ENCODE measurements at regions not wholly inside any gene's neighbourhood (a gene's known extent, or its start where the extent isn't known, plus 50 kb on each side); places are given as distances from the start of the nearest gene placed in this dataset.

- TF ChIP-seq SP1 (IDR thresholded peaks at IDR 0.05) (no peak), RXRA (IDR thresholded peaks at IDR 0.05) (no peak), ZBTB33 (IDR thresholded peaks at IDR 0.05) (no peak), JUND (IDR thresholded peaks at IDR 0.05) (no peak), EGR1 (IDR thresholded peaks at IDR 0.05; ENCODE audit: low read depth in 2 of 2) (no peak), FOXA2 (IDR thresholded peaks at IDR 0.05) (no peak), TAF1 (conservative IDR thresholded peaks at IDR 0.05) (no peak), HNF4A (conservative IDR thresholded peaks at IDR 0.05) (no peak), REST (IDR thresholded peaks at IDR 0.05) (no peak), FOXA1 (IDR thresholded peaks at IDR 0.05) (no peak), RAD21 (IDR thresholded peaks at IDR 0.05) (no peak), GABPA (IDR thresholded peaks at IDR 0.05 in 1 of 2, conservative IDR thresholded peaks at IDR 0.05 in 1 of 2) (no peak), NR2F2 (IDR thresholded peaks at IDR 0.05) (no peak)
- TF ChIP-seq, protein P1, sequence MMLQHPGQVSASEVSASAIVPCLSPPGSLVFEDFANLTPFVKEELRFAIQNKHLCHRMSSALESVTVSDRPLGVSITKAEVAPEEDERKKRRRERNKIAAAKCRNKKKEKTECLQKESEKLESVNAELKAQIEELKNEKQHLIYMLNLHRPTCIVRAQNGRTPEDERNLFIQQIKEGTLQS (IDR thresholded peaks at IDR 0.05): no peak
- TF ChIP-seq, protein P2, sequence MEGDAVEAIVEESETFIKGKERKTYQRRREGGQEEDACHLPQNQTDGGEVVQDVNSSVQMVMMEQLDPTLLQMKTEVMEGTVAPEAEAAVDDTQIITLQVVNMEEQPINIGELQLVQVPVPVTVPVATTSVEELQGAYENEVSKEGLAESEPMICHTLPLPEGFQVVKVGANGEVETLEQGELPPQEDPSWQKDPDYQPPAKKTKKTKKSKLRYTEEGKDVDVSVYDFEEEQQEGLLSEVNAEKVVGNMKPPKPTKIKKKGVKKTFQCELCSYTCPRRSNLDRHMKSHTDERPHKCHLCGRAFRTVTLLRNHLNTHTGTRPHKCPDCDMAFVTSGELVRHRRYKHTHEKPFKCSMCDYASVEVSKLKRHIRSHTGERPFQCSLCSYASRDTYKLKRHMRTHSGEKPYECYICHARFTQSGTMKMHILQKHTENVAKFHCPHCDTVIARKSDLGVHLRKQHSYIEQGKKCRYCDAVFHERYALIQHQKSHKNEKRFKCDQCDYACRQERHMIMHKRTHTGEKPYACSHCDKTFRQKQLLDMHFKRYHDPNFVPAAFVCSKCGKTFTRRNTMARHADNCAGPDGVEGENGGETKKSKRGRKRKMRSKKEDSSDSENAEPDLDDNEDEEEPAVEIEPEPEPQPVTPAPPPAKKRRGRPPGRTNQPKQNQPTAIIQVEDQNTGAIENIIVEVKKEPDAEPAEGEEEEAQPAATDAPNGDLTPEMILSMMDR (IDR thresholded peaks at IDR 0.05; ENCODE audit: low read depth, low read length, missing input control): no peak
- Histone ChIP-seq H3K4me3 (ENCODE audit: low read depth in 1 of 3, low read length in 3 of 3) (no peak overlapping the region), H3K36me3 (ENCODE audit: control insufficient read depth in 4 of 4, insufficient read depth in 3 of 4, low read depth in 1 of 4, low read length in 3 of 4) (no peaks in the 10 kb centered on the region), H3K4me1 (ENCODE audit: control insufficient read depth in 4 of 4, insufficient read depth in 4 of 4, low read length in 3 of 4) (no peaks in the 10 kb centered on the region), H3K27me3 (ENCODE audit: control insufficient read depth in 4 of 4, insufficient read depth in 4 of 4, low read length in 3 of 4) (peaks cover 0 to 6% (median 0%) of the 10 kb centered on the region in 4 donors), H3K9ac (ENCODE audit: low read depth in 1 of 2, low read length in 2 of 2) (no peak overlapping the region), H3K27ac (ENCODE audit: low read depth in 1 of 2, low read length in 2 of 2) (no peak overlapping the region), H3K9me3 (ENCODE audit: control insufficient read depth in 4 of 4, low read length in 3 of 4) (no peaks in the 10 kb centered on the region)
- no peak for DNase-seq (ENCODE audit: low spot score)
Observed at GRCh38 chr10:4197676-4198075, 412.7 kb upstream of the KLF6 start.

DNA sequence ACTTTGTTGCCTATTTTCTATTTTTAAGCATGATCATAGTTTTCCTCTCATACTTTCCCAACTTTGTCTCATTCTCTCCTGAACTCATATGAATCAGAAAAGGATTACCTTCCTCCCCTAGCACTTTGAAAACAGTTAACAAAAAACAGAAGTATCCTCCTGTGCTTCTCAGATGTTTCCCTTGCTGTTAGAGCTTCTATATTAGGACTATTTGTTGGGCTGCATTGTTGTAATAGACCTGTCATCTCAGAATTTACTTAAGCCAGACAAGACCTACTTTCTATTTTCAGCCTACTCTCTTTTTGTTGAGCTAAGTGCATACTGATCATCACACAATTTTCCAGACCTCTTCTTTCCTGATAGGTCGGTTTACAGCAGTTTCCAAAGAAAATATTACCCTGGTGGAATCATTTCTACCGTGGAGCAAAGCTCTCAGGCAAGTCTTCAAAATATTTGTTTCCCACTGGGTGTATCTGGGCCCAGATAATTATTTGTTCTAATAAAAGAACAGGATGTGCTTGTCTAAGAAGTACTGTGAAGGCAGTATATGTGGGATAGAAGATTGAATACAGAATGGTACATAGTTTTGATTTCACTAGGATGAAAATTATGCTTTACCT lies 411.9 kb upstream of the KLF6 start:
- Histone ChIP-seq H3K9me3 (ENCODE audit: control insufficient read depth in 4 of 4, low read length in 3 of 4) (no peaks in the 10 kb centered on the region), H3K36me3 (ENCODE audit: control insufficient read depth in 4 of 4, insufficient read depth in 3 of 4, low read depth in 1 of 4, low read length in 3 of 4) (no peaks in the 10 kb centered on the region), H3K27me3 (ENCODE audit: control insufficient read depth in 4 of 4, insufficient read depth in 4 of 4, low read length in 3 of 4) (peaks cover 0 to 6% (median 0%) of the 10 kb centered on the region in 4 donors), H3K4me1 (ENCODE audit: control insufficient read depth in 4 of 4, insufficient read depth in 4 of 4, low read length in 3 of 4) (no peaks in the 10 kb centered on the region), H3K27ac (ENCODE audit: low read depth in 1 of 2, low read length in 2 of 2) (no peak overlapping the region), H3K4me3 (ENCODE audit: low read depth in 1 of 3, low read length in 3 of 3) (no peak overlapping the region), H3K9ac (ENCODE audit: low read depth in 1 of 2, low read length in 2 of 2) (no peak overlapping the region)
- WGBS: 47% methylated on average over 2 of the region's 2 CpGs
- DNase-seq (ENCODE audit: low spot score): no peak
- TF ChIP-seq NR2F2 (IDR thresholded peaks at IDR 0.05) (no peak), EGR1 (IDR thresholded peaks at IDR 0.05; ENCODE audit: low read depth in 2 of 2) (no peak), FOXA1 (IDR thresholded peaks at IDR 0.05) (no peak)

All from liver (tissue), 8 donors.